Vagina (tissue), 2 donors: ENCODE measurements at regions not wholly inside any gene's neighbourhood (a gene's known extent, or its start where the extent isn't known, plus 50 kb on each side); places are given as distances from the start of the nearest gene placed in this dataset.
A peak's percentile ranks its signal among the peaks of the same experiment; 100 is the strongest.

Experiments
- DNase-seq, 2 donors: peaks; one replicate each; pipeline ENCODE4 v3.0.0-alpha.2; 2017; ENCODE audit errors: extremely low spot score in 2 of 2
- H3K27ac ChIP-seq: fragments of 200-600 bp; sonication (generic); one replicate; pipeline ENCODE4 v1.5.1; 2019
- H3K27me3 ChIP-seq: fragments of 200-600 bp; sonication (generic); one replicate; pipeline ENCODE4 v1.5.1; 2019
- H3K36me3 ChIP-seq, 2 donors: fragments of 200-600 bp; sonication (generic); one replicate each; pipeline ENCODE4 v1.5.1; 2017 to 2019
- H3K4me1 ChIP-seq: fragments of 200-600 bp; sonication (generic); one replicate; pipeline ENCODE4 v1.5.1; 2019
- H3K4me3 ChIP-seq, 2 donors: fragments of 200-600 bp; sonication (generic); 1 replicate in 1 of 2; 2 replicates in 1 of 2; pipeline ENCODE4 v1.5.1; 2016 to 2019
- H3K9me3 ChIP-seq: fragments of 200-600 bp; sonication (generic); one replicate; pipeline ENCODE4 v1.5.1; 2019
- POLR2A ChIP-seq, 2 donors: fragments of 450-650 bp; IDR thresholded peaks; one replicate each; pipeline ENCODE4 v1.6.1; 2017; ENCODE audit warnings: antibody characterized with exemption in 2 of 2, mild to moderate bottlenecking in 2 of 2, moderate library complexity in 2 of 2
- intact Hi-C: fragments of 100-400 bp; cut with DNase I; formaldehyde crosslinking; loops from one replicate; pipeline ENCODE4 v1.15.1; 2023
- TF ChIP-seq, protein P1 (sequence below), 3 experiments: fragments of 450-650 bp in 2 of 3; fragments of 200-600 bp in 1 of 3; sonication (generic) in 1 of 3; IDR thresholded peaks; one replicate each; pipeline ENCODE4 v1.5.1; 2017 to 2019; ENCODE audit warnings: antibody characterized with exemption in 3 of 3, mild to moderate bottlenecking in 2 of 3, moderate library complexity in 2 of 3

DNA sequence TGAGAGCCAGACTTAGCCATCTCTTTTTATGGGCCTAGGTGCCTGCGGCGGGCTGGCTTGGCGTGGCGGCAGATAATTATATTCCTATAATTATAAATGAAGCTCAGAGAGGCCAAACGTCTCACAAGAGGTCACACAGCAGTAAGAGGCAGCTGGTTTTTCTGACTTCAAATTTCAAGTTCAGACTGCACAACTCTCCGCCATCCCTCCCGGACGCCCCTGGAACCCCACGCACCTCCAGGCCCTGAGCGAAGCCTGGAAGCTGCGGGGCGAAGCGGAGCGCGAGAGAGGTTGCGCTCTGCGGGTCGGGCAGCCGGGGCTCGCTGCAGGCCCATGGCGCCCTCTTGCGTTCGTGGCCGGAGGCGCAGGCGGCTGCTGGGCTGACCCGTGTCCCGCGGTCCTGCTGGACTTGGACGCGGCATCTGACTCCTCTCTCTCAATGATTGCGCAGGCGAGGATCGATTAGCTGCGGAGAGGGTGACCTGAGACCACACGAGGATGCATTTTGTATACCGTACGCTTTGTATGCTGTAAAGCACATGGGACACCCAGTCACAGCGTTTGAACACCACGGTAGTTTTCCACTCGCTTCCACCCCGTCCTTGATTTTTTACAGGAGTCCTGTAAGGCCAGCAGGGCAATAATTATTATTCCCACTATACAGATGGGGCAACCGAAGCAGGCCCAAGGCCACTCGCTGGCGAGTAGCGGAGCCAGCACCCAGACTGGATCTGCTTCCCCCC lies 272.7 kb downstream of the FOXD2 start:
- H3K9me3 ChIP-seq, result no peaks in the 10 kb centered on the region
- no peak for TF ChIP-seq POLR2A (IDR thresholded peaks at IDR 0.05)
- TF ChIP-seq, protein P1, sequence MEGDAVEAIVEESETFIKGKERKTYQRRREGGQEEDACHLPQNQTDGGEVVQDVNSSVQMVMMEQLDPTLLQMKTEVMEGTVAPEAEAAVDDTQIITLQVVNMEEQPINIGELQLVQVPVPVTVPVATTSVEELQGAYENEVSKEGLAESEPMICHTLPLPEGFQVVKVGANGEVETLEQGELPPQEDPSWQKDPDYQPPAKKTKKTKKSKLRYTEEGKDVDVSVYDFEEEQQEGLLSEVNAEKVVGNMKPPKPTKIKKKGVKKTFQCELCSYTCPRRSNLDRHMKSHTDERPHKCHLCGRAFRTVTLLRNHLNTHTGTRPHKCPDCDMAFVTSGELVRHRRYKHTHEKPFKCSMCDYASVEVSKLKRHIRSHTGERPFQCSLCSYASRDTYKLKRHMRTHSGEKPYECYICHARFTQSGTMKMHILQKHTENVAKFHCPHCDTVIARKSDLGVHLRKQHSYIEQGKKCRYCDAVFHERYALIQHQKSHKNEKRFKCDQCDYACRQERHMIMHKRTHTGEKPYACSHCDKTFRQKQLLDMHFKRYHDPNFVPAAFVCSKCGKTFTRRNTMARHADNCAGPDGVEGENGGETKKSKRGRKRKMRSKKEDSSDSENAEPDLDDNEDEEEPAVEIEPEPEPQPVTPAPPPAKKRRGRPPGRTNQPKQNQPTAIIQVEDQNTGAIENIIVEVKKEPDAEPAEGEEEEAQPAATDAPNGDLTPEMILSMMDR (IDR thresholded peaks at IDR 0.05), result peak; percentile 80 to 99 (median 93)
- DNase-seq, result no peak
- peak overlapping the region in 1 of 2 donors; percentile 49 for H3K4me3 ChIP-seq
- H3K4me1 ChIP-seq, result peaks cover 28% of the 10 kb centered on the region
- peaks cover 11% of the 10 kb centered on the region for H3K27me3 ChIP-seq
- H3K36me3 ChIP-seq, result no peaks in the 10 kb centered on the region
- H3K27ac ChIP-seq, result no peak overlapping the region
- intact Hi-C loops, result loop anchor here (1.0 kb wide), 1 partner anchor 273 kb away; no protein-coding TSS in a partner anchor
